SK-N-SH (cell line): ENCODE measurements at regions not wholly inside any gene's neighbourhood (a gene's known extent, or its start where the extent isn't known, plus 50 kb on each side); places are given as distances from the start of the nearest gene placed in this dataset.

Source experiments
- CTCF ChIA-PET: fragments of 300-600, 350-600 bp; formaldehyde crosslinking; extraction: SDS; loops from one replicate; lab custom pipeline; 2021; lab: Yijun Ruan, JAX
- POLR2A ChIA-PET: fragments of 350-600 bp; sonication (Branson Sonifier 250); formaldehyde crosslinking; extraction: SDS; loops from one replicate; lab custom pipeline; 2020; ENCODE audit warnings: antibody characterized with exemption, inconsistent platforms; lab: Yijun Ruan, JAX
- DNase-seq: peaks from one replicate; pipeline ENCODE4 v3.0.0; 2012
- H2AFZ ChIP-seq: fragments of 200-600 bp; sonication (generic); 2 replicates; pipeline ENCODE4 v1.8.1; 2016; ENCODE audit warnings: antibody characterized with exemption, mild to moderate bottlenecking, low read depth
- H3F3A ChIP-seq: fragments of 200-600 bp; sonication (generic); replicated peaks from 2 replicates; pipeline ENCODE3; 2016; ENCODE audit warnings: antibody characterized with exemption, mild to moderate bottlenecking; ENCODE audit not compliant: insufficient read depth
- H3K27ac ChIP-seq, 2 experiments: fragments of 200-500 bp in 1 of 2; fragments of 200-600 bp in 1 of 2; sonication (Bioruptor generic) in 1 of 2; sonication (generic), shearing (Covaris generic) in 1 of 2; 2 replicates each; pipeline versions ENCODE4 v1.5.1 to v1.6.1; 2014 to 2016; ENCODE audit warnings: low read depth in 2 of 2, inconsistent platforms in 1 of 2, low read length in 1 of 2, mild to moderate bottlenecking in 1 of 2, mixed read lengths in 1 of 2
- H3K27me3 ChIP-seq: fragments of 200-600 bp; sonication (generic), shearing (Covaris generic); 2 replicates; pipeline ENCODE4 v1.6.1; 2016; ENCODE audit warnings: mixed run types; ENCODE audit not compliant: insufficient read depth
- H3K36me3 ChIP-seq, 2 experiments: fragments of 200-500 bp in 1 of 2; fragments of 200-600 bp in 1 of 2; sonication (Bioruptor generic) in 1 of 2; sonication (generic) in 1 of 2; replicated peaks in 1 of 2; 2 replicates each; pipeline versions ENCODE3 to v1.5.1; 2014 to 2016; ENCODE audit warnings: low read length in 1 of 2, mild to moderate bottlenecking in 1 of 2; ENCODE audit not compliant: insufficient read depth in 2 of 2, control insufficient read depth in 1 of 2
- H3K4me1 ChIP-seq, 2 experiments: fragments of 200-500 bp in 1 of 2; fragments of 200-600 bp in 1 of 2; sonication (Bioruptor generic) in 1 of 2; sonication (generic), shearing (Covaris generic) in 1 of 2; 2 replicates each; pipeline versions ENCODE4 v1.5.1 to v1.6.1; 2014 to 2016; ENCODE audit warnings: low read depth in 1 of 2, low read length in 1 of 2, mixed run types in 1 of 2; ENCODE audit not compliant: insufficient read depth in 2 of 2, control insufficient read depth in 1 of 2
- H3K4me2 ChIP-seq: fragments of 200-600 bp; sonication (generic), shearing (Covaris generic); 2 replicates; pipeline ENCODE4 v1.6.1; 2017; ENCODE audit warnings: mixed run types
- H3K4me3 ChIP-seq, 2 experiments: fragments of 200-500 bp in 1 of 2; fragments of 200-600 bp in 1 of 2; sonication (Bioruptor generic) in 1 of 2; sonication (generic), shearing (Covaris generic) in 1 of 2; 2 replicates each; pipeline versions ENCODE4 v1.5.1 to v1.8.1; 2014 to 2016; ENCODE audit warnings: low read depth in 2 of 2, inconsistent platforms in 1 of 2, low read length in 1 of 2, mild to moderate bottlenecking in 1 of 2, mixed read lengths in 1 of 2, moderate library complexity in 1 of 2
- H3K79me2 ChIP-seq: fragments of 200-600 bp; sonication (generic); 2 replicates; pipeline ENCODE4 v1.8.1; 2017; ENCODE audit warnings: mild to moderate bottlenecking; ENCODE audit not compliant: insufficient read depth
- H3K9ac ChIP-seq: fragments of 200-600 bp; sonication (generic); 2 replicates; pipeline ENCODE4 v1.6.1; 2017; ENCODE audit warnings: mixed run types
- H3K9me2 ChIP-seq: fragments of 200-600 bp; sonication (generic); 2 replicates; pipeline ENCODE4 v1.6.1; 2017; ENCODE audit warnings: mixed run types
- H3K9me3 ChIP-seq: fragments of 200-600 bp; sonication (generic); 2 replicates; pipeline ENCODE4 v1.6.1; 2017; ENCODE audit warnings: mixed run types, mild to moderate bottlenecking, moderate library complexity
- H4K20me1 ChIP-seq: fragments of 200-600 bp; sonication (generic); 2 replicates; pipeline ENCODE4 v1.6.1; 2017; ENCODE audit warnings: mild to moderate bottlenecking, mixed run types; ENCODE audit not compliant: insufficient read depth
- CHD2 ChIP-seq: fragments of 150-350 bp; IDR thresholded peaks from 2 replicates; pipeline ENCODE4 v1.6.1; 2018; ENCODE audit warnings: low read length; ENCODE audit not compliant: partially characterized antibody
- EP300 ChIP-seq, 2 experiments: IDR thresholded peaks; 2 replicates each; pipeline versions ENCODE4 v1.4.0 to v1.6.1; 2012; ENCODE audit warnings: borderline replicate concordance in 1 of 2, low read depth in 1 of 2, low read length in 1 of 2
- FOXM1 ChIP-seq: IDR thresholded peaks from 2 replicates; pipeline ENCODE4 v1.4.0; 2012; ENCODE audit warnings: low read depth, mild to moderate bottlenecking
- GABPA ChIP-seq: IDR thresholded peaks from 2 replicates; pipeline ENCODE4 v1.4.0; 2012; ENCODE audit warnings: low read depth, mild to moderate bottlenecking
- GATA2 ChIP-seq: sonication (generic); formaldehyde crosslinking; IDR thresholded peaks from 2 replicates; pipeline ENCODE4 v1.5.0; 2020; ENCODE audit warnings: mild to moderate bottlenecking, missing genetic modification reagents
- MEF2A ChIP-seq: IDR thresholded peaks from 2 replicates; pipeline ENCODE4 v1.4.0; 2012; ENCODE audit warnings: low read depth, borderline replicate concordance
- MXI1 ChIP-seq: IDR thresholded peaks from 2 replicates; pipeline ENCODE4 v1.6.1; 2012; ENCODE audit warnings: mild to moderate bottlenecking, low read depth, low read length, improper control_type of control experiment
- NFIC ChIP-seq: IDR thresholded peaks from 2 replicates; pipeline ENCODE4 v1.4.0; 2012; ENCODE audit warnings: borderline replicate concordance
- NRF1 ChIP-seq: IDR thresholded peaks from 2 replicates; pipeline ENCODE4 v1.6.1; 2012; ENCODE audit warnings: low read depth, mild to moderate bottlenecking, low read length
- POLR2AphosphoS5 ChIP-seq: IDR thresholded peaks from 2 replicates; pipeline ENCODE4 v1.6.1; 2012; ENCODE audit warnings: low read depth, low read length
- REST ChIP-seq: IDR thresholded peaks from 2 replicates; pipeline ENCODE4 v1.6.1; 2012; ENCODE audit warnings: mild to moderate bottlenecking, low read depth, low read length, moderate library complexity
- RXRA ChIP-seq: IDR thresholded peaks from 2 replicates; pipeline ENCODE4 v1.4.0; 2012; ENCODE audit warnings: low read depth, mild to moderate bottlenecking, borderline replicate concordance
- TAF1 ChIP-seq: IDR thresholded peaks from 2 replicates; pipeline ENCODE4 v1.6.1; 2012; ENCODE audit warnings: low read depth, mild to moderate bottlenecking, low read length, moderate library complexity, borderline replicate concordance
- WGBS: methylation state at CpG from one replicate; pipeline ENCODE4 v1.1.6; 2017; ENCODE audit warnings: low lambda C conversion rate; 5-methylcytosine and 5-hydroxymethylcytosine counted together

- Histone ChIP-seq H3K79me2 (no peaks in the 10 kb centered on the region), H3K4me2 (no peak overlapping the region), H3K9me3 (no peaks in the 10 kb centered on the region), H3K27me3 (no peaks in the 10 kb centered on the region), H3K36me3 (no peaks in the 10 kb centered on the region), H3K27ac (no peak overlapping the region), H2AFZ (no peak overlapping the region), H3K9me2 (no peaks in the 10 kb centered on the region), H3F3A (peaks cover 3% of the 10 kb centered on the region), H4K20me1 (no peaks in the 10 kb centered on the region), H3K9ac (no peak overlapping the region), H3K4me1 (no peaks in the 10 kb centered on the region), H3K4me3 (no peak overlapping the region)
- POLR2A ChIA-PET: no interaction called here
- DNase-seq: no peak
- WGBS: 79% methylated on average over 2 of the region's 2 CpGs
- CTCF ChIA-PET: no interaction called here
- TF ChIP-seq GABPA (no peak), MXI1 (no peak), MEF2A (no peak), POLR2AphosphoS5 (no peak), CHD2 (no peak), EP300 (IDR thresholded peaks at IDR 0.05; ENCODE audit: borderline replicate concordance in 1 of 2, low read depth in 1 of 2, low read length in 1 of 2) (no peak), NFIC (no peak), FOXM1 (no peak), GATA2 (CRISPR knock-in tag) (no peak), NRF1 (no peak), RXRA (no peak), TAF1 (no peak)
Observed at GRCh38 chr5:159480849-159481248, 150.6 kb upstream of the IL12B start.

- WGBS: 8% methylated on average over 1 of the region's 1 CpG
- Histone ChIP-seq H3K9me3 (no peaks in the 10 kb centered on the region), H3F3A (peaks cover 3% of the 10 kb centered on the region), H3K9me2 (no peaks in the 10 kb centered on the region), H3K27ac (no peak overlapping the region), H3K27me3 (no peaks in the 10 kb centered on the region)
- no peak for TF ChIP-seq REST
- TF ChIP-seq, all 33 proteins: peak for 0
- DNase-seq: no peak
- Histone ChIP-seq H3K4me2 (no peak overlapping the region), H3K36me3 (no peaks in the 10 kb centered on the region), H2AFZ (no peak overlapping the region), H3K79me2 (no peaks in the 10 kb centered on the region), H3K4me3 (no peak overlapping the region), H4K20me1 (no peaks in the 10 kb centered on the region), H3K9ac (no peak overlapping the region), H3K4me1 (no peaks in the 10 kb centered on the region)
- ChIA-PET CTCF (no interaction called here), POLR2A (no interaction called here)
Observed at GRCh38 chr5:159481751-159482150, 151.5 kb upstream of the IL12B start.
